ENCODE measurements at regions not wholly inside any gene's neighbourhood (a gene's known extent, or its start where the extent isn't known, plus 50 kb on each side); places are given as distances from the start of the nearest gene placed in this dataset.

DNA sequence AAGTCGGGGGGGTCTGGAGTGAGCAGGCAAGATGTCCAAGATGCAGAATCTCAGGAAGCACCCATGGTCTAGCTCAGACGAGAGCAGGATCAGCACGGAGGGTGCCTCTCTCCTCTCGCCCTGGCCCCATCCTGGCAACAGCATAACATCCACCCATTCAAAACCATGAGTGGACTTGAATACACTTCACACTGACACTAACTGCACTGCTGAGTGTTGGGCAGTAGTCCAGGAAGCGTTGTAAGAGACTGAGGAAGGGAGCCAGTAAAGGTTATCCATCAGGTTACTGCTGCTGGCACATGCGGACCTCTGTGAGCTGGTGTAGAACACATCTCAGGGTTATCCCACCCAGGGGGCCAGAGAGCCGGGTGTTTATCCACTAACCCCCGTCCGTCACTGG, 131.0 kb upstream of the TOPAZ1 start:
- H3K9me3 ChIP-seq (ENCODE audit: control insufficient read depth, insufficient read depth, low read depth, low read length) = no peaks in the 10 kb centered on the region
- no peak overlapping the region for H3K27ac ChIP-seq (ENCODE audit: low read length)
- no peaks in the 10 kb centered on the region for H3K27me3 ChIP-seq (ENCODE audit: control insufficient read depth, insufficient read depth, low read length)
- CTCF ChIA-PET = no interaction called here
- POLR2A ChIA-PET = no interaction called here
- no peak overlapping the region for H3K4me3 ChIP-seq (ENCODE audit: low read depth in 2 of 2, low read length in 2 of 2)
- DNase-seq (ENCODE audit: low read depth, low spot score) (no peak), ATAC-seq (no peak)
- BruUV-seq (replicated peaks) = no TSS peak
- intact Hi-C loops (cut with micrococcal nuclease; ENCODE audit: unreplicated experiment) = no loop called here
- no peaks in the 10 kb centered on the region for H3K36me3 ChIP-seq (ENCODE audit: control insufficient read depth, insufficient read depth, low read length)
- in situ Hi-C loops (cut with HindIII; ENCODE audit: low pct_unique_long_range_greater_than_20kb, low sequenced_read_pairs) = no loop called here
- no peaks in the 10 kb centered on the region for H3K4me1 ChIP-seq (ENCODE audit: control insufficient read depth, insufficient read depth, low read length)
- no peak for TF ChIP-seq SIN3A (IDR thresholded peaks at IDR 0.05; ENCODE audit: borderline replicate concordance, insufficient read depth, low read depth, low read length)
- no peak for TF ChIP-seq REST (IDR thresholded peaks at IDR 0.05; ENCODE audit: insufficient read depth in 1 of 2, low read depth in 2 of 2, low read length in 1 of 2)
- no peak for TF ChIP-seq POLR2AphosphoS5 (IDR thresholded peaks at IDR 0.05; ENCODE audit: low read depth, low read length)
- no peak for TF ChIP-seq CTCF (IDR thresholded peaks at IDR 0.05)
- TF ChIP-seq TCF7L2 (IDR thresholded peaks at IDR 0.05; ENCODE audit: low read depth, low read length) = no peak

DNA sequence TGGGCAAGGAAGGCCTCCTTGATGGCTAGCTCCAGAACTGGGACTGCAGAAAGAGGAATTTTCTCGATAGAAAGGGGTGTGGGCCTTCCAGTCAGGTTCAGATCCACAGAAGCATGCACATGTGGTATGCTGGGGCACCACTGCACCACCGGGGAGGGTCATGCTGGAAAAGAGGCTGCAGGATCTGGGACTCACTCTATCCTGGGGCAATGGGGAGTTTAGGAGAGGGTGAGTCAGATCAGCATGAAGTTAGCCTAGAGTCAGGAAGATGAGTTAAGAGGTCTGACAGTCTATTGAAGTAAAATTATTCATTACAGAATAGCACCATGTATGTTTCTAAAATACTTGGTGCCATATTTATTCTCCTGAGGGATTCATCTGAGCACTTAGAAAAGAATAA, 130.2 kb upstream of the TOPAZ1 start:
- no peaks in the 10 kb centered on the region for H3K9me3 ChIP-seq (ENCODE audit: control insufficient read depth, insufficient read depth, low read depth, low read length)
- no peaks in the 10 kb centered on the region for H3K4me1 ChIP-seq (ENCODE audit: control insufficient read depth, insufficient read depth, low read length)
- DNase-seq (ENCODE audit: low read depth, low spot score) (no peak), ATAC-seq (no peak)
- no peak overlapping the region for H3K27ac ChIP-seq (ENCODE audit: low read length)
- no peaks in the 10 kb centered on the region for H3K27me3 ChIP-seq (ENCODE audit: control insufficient read depth, insufficient read depth, low read length)
- TF ChIP-seq POLR2AphosphoS5 (IDR thresholded peaks at IDR 0.05; ENCODE audit: low read depth, low read length) (no peak), CTCF (IDR thresholded peaks at IDR 0.05) (no peak), REST (IDR thresholded peaks at IDR 0.05; ENCODE audit: insufficient read depth in 1 of 2, low read depth in 2 of 2, low read length in 1 of 2) (no peak)
- H3K4me3 ChIP-seq (ENCODE audit: low read depth in 2 of 2, low read length in 2 of 2) = no peak overlapping the region
- in situ Hi-C loops (cut with HindIII; ENCODE audit: low pct_unique_long_range_greater_than_20kb, low sequenced_read_pairs) (no loop called here), intact Hi-C loops (cut with micrococcal nuclease; ENCODE audit: unreplicated experiment) (no loop called here)
- no TSS peak for BruUV-seq (replicated peaks)
- no peaks in the 10 kb centered on the region for H3K36me3 ChIP-seq (ENCODE audit: control insufficient read depth, insufficient read depth, low read length)
- POLR2A ChIA-PET = no interaction called here
- CTCF ChIA-PET = no interaction called here

All from Panc1 (cell line).